ENCODE measurements at regions not wholly inside any gene's neighbourhood (a gene's known extent, or its start where the extent isn't known, plus 50 kb on each side); places are given as distances from the start of the nearest gene placed in this dataset.

DNA sequence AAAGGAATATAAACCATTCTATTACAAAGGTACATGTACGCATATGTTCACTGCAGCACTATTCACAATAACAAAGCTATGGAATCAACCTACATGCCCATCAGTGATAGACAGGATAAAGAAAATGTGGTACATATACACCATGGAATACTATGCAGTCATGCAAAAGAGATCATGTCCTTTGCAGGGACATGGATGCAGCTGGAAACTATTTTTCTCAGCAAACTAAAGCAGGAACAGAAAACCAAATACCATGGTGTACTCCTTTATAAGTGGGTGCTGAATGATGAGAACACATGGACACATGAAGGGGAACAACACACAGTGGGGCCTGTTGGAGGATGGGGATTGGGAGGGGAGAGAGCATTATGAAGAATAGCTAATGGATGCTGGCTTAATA lies 104.6 kb upstream of the CENPW start:
- no peak for DNase-seq (ENCODE audit: extremely low spot score)
- Histone ChIP-seq H3K4me1 (peaks cover 0 to 11% (median 0%) of the 10 kb centered on the region in 4 donors), H3K27ac (replicated peaks in 1 of 4) (no peak overlapping the region), H3K27me3 (no peaks in the 10 kb centered on the region), H3K9me3 (peaks cover 0 to 3% (median 0%) of the 10 kb centered on the region in 4 donors), H3K36me3 (no peaks in the 10 kb centered on the region), H3K4me3 (no peak overlapping the region)
- TF ChIP-seq POLR2AphosphoS5 (IDR thresholded peaks at IDR 0.05) = no peak
- TF ChIP-seq, protein P1, sequence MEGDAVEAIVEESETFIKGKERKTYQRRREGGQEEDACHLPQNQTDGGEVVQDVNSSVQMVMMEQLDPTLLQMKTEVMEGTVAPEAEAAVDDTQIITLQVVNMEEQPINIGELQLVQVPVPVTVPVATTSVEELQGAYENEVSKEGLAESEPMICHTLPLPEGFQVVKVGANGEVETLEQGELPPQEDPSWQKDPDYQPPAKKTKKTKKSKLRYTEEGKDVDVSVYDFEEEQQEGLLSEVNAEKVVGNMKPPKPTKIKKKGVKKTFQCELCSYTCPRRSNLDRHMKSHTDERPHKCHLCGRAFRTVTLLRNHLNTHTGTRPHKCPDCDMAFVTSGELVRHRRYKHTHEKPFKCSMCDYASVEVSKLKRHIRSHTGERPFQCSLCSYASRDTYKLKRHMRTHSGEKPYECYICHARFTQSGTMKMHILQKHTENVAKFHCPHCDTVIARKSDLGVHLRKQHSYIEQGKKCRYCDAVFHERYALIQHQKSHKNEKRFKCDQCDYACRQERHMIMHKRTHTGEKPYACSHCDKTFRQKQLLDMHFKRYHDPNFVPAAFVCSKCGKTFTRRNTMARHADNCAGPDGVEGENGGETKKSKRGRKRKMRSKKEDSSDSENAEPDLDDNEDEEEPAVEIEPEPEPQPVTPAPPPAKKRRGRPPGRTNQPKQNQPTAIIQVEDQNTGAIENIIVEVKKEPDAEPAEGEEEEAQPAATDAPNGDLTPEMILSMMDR (IDR thresholded peaks at IDR 0.05) = no peak
- no peak for TF ChIP-seq POLR2A (IDR thresholded peaks at IDR 0.05; ENCODE audit: low read depth)
- TF ChIP-seq EP300 (IDR thresholded peaks at IDR 0.05) = no peak
- 100% methylated on average over 1 of the region's 1 CpG for WGBS
- intact Hi-C loops (cut with DNase I) = no loop called here

DNA sequence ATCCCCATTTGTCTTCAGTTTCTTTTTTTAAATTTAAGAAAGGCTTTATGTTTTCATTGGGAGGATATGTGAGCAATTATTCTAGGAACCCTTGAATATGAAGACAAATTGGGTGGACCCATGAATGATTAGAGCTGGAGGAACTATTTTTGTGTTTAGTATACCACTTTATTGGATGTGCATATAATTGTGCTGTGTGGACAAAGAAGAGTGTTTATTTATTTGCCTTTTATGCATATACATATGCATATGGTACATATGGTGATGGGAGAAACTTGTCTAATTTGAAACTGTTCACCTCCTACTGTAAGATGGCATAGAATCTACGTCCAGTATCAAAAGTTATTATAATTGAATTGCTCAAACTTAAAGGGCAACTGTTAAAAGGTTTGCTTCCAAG lies 94.8 kb upstream of the CENPW start:
- no peaks in the 10 kb centered on the region for H3K27me3 ChIP-seq
- intact Hi-C loops (cut with DNase I) = no loop called here
- H3K4me1 ChIP-seq = no peaks in the 10 kb centered on the region
- DNase-seq (ENCODE audit: extremely low spot score) = no peak
- H3K4me3 ChIP-seq = no peak overlapping the region
- H3K27ac ChIP-seq (replicated peaks in 1 of 4) = no peak overlapping the region
- peaks cover 0 to 10% (median 3%) of the 10 kb centered on the region in 4 donors for H3K9me3 ChIP-seq
- H3K36me3 ChIP-seq = peaks cover 0 to 2% (median 0%) of the 10 kb centered on the region in 4 donors
- no peak for TF ChIP-seq POLR2A (IDR thresholded peaks at IDR 0.05; ENCODE audit: low read depth)
- no peak for TF ChIP-seq POLR2AphosphoS5 (IDR thresholded peaks at IDR 0.05)
- no peak for TF ChIP-seq EP300 (IDR thresholded peaks at IDR 0.05)
- TF ChIP-seq, protein P1 (IDR thresholded peaks at IDR 0.05) = no peak
- 82% methylated on average over 1 of the region's 1 CpG for WGBS

DNA sequence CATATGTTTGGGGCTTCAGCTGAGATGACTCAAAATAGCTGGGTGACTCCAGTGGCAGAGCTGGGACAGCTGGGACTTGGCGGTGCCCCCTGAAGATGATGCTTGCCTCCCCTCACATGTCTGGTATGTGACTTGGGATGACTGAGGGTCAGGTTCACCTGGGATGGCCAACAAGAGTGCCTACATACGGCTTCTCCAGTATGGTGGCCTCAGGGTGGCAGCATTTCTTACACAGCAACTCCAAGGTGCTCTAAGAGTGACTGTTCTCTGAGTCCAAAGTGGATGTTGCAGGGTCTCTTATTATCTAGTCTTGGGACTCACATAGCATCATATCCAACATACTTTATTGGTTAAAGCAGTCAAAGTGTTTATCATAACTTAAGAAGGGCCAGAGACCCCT lies 87.8 kb upstream of the CENPW start:
- 94% methylated on average over 2 of the region's 2 CpGs for WGBS
- no peaks in the 10 kb centered on the region for H3K36me3 ChIP-seq

DNA sequence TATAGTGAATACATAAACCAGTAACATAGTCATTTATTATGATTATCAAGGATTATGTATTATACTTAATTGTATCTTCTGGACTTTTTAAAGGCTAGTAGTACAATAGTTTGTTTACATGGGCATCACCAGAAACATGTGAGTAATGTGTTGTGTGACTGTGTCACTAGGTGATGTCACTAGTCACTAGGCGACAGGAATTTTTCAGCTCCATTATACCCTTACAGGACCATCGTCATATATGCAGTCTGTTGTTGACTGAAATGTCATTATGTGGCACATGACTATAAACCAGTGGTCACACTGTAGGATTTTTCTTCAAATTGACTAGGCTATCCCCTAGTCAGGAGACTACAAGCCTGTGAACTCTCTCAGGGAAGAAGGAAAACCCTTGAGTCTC lies 86.5 kb upstream of the CENPW start:
- no peaks in the 10 kb centered on the region for H3K27me3 ChIP-seq
- no peak for TF ChIP-seq EP300 (IDR thresholded peaks at IDR 0.05)
- TF ChIP-seq POLR2AphosphoS5 (IDR thresholded peaks at IDR 0.05) = no peak
- TF ChIP-seq POLR2A (IDR thresholded peaks at IDR 0.05; ENCODE audit: low read depth) = no peak
- TF ChIP-seq, protein P1 (IDR thresholded peaks at IDR 0.05) = no peak

More for the DNA sequence above, 87.8 kb upstream of the CENPW start:
- Histone ChIP-seq H3K4me3 (no peak overlapping the region), H3K9me3 (peaks cover 0 to 7% (median 0%) of the 10 kb centered on the region in 4 donors), H3K4me1 (no peaks in the 10 kb centered on the region), H3K27ac (replicated peaks in 1 of 4) (no peak overlapping the region), H3K27me3 (no peaks in the 10 kb centered on the region)
- no peak for DNase-seq (ENCODE audit: extremely low spot score)
- TF ChIP-seq EP300 (IDR thresholded peaks at IDR 0.05) (no peak), POLR2AphosphoS5 (IDR thresholded peaks at IDR 0.05) (no peak), POLR2A (IDR thresholded peaks at IDR 0.05; ENCODE audit: low read depth) (no peak)
- TF ChIP-seq, protein P1 (IDR thresholded peaks at IDR 0.05) = no peak
- intact Hi-C loops (cut with DNase I) = no loop called here

DNA sequence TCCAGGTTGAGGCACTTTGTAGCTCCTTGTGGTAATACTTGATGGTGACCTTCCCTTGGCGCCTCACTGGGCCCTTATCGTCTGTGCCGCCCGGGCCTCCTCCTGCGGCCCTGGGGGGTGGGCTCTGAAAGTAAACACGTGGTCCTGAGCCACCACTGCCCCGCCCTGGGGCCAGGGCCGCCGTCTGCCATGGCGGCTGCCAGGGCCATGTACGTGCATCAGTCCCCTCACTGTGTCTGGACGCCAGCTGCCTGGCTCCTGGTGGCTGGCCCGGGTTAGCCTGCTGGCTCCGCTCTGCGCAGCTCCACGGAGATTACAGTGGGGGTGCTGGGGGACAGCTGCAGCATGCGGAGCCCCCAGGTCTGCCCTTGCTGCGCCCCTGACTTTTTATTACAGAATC lies 81.8 kb upstream of the CENPW start:
- 87% methylated on average over 6 of the region's 18 CpGs for WGBS
- Histone ChIP-seq H3K27ac (replicated peaks in 1 of 4) (no peak overlapping the region), H3K4me3 (no peak overlapping the region), H3K4me1 (no peaks in the 10 kb centered on the region), H3K27me3 (no peaks in the 10 kb centered on the region), H3K36me3 (no peaks in the 10 kb centered on the region), H3K9me3 (peaks cover 0 to 27% (median 0%) of the 10 kb centered on the region in 4 donors)
- no peak for DNase-seq (ENCODE audit: extremely low spot score)
- TF ChIP-seq EP300 (IDR thresholded peaks at IDR 0.05) (no peak), POLR2A (IDR thresholded peaks at IDR 0.05; ENCODE audit: low read depth) (no peak), POLR2AphosphoS5 (IDR thresholded peaks at IDR 0.05) (no peak)
- TF ChIP-seq, protein P1 (IDR thresholded peaks at IDR 0.05) = no peak
- intact Hi-C loops (cut with DNase I) = no loop called here

More for the DNA sequence above, 86.5 kb upstream of the CENPW start:
- Histone ChIP-seq H3K27ac (replicated peaks in 1 of 4) (no peak overlapping the region), H3K9me3 (peaks cover 0 to 7% (median 0%) of the 10 kb centered on the region in 4 donors), H3K4me1 (no peaks in the 10 kb centered on the region), H3K36me3 (no peaks in the 10 kb centered on the region), H3K4me3 (no peak overlapping the region)
- no peak for DNase-seq (ENCODE audit: extremely low spot score)
- WGBS = 90% methylated on average over 2 of the region's 2 CpGs
- intact Hi-C loops (cut with DNase I) = no loop called here

Measured in esophagus muscularis mucosa (tissue), 4 donors.